Gastrocnemius medialis (tissue), 4 donors: ENCODE measurements at regions not wholly inside any gene's neighbourhood (a gene's known extent, or its start where the extent isn't known, plus 50 kb on each side); places are given as distances from the start of the nearest gene placed in this dataset.

ENCODE experiments used
- CTCF ChIP-seq, 5 experiments: fragments of 450-650 bp in 3 of 5; fragments of 200-600 bp in 2 of 5; sonication (generic) in 2 of 5; IDR thresholded peaks in 4 of 5; conservative IDR thresholded peaks in 1 of 5; 1 replicate in 4 of 5; 2 replicates in 1 of 5; pipeline ENCODE4 v1.5.1; 2016 to 2019; ENCODE audit warnings: antibody characterized with exemption in 5 of 5, mild to moderate bottlenecking in 3 of 5, moderate library complexity in 3 of 5
- POLR2A ChIP-seq, 2 donors: fragments of 450-650 bp; IDR thresholded peaks; one replicate each; pipeline ENCODE4 v1.6.1; 2017; ENCODE audit warnings: antibody characterized with exemption in 2 of 2, mild to moderate bottlenecking in 2 of 2, moderate library complexity in 2 of 2

GRCh38 chr18:52277785-52278184, 62.2 kb upstream of the DCC start:
- TF ChIP-seq CTCF (IDR thresholded peaks at IDR 0.05 in 4 of 5, conservative IDR thresholded peaks at IDR 0.05 in 1 of 5) = no peak
- no peak for TF ChIP-seq POLR2A (IDR thresholded peaks at IDR 0.05)
